Activated CD4-positive, CD25-positive, alpha-beta regulatory T cell treated with anti-CD3 and anti-CD28 coated beads, Interleukin-2, amount 50 U/mL, for 24 hours (primary cell): ENCODE measurements at regions not wholly inside any gene's neighbourhood (a gene's known extent, or its start where the extent isn't known, plus 50 kb on each side); places are given as distances from the start of the nearest gene placed in this dataset.
"Not testable (repeated sequence)": the region's sequence is repeated elsewhere in the genome, so short reads cannot be mapped to it uniquely, and the experiment has no call there.

ENCODE experiments used
- ATAC-seq, 2 donors: fragments of 150-1000 bp; cut with Tn5 transposase; one replicate each; pipeline ENCODE4 v1.10.0; 2021; ENCODE audit warnings: mild to moderate bottlenecking in 1 of 2, moderate library complexity in 1 of 2

- ATAC-seq, result no peak
Measured at GRCh38 chr2:66014450-66014849, 420.5 kb upstream of the MEIS1 start.

GRCh38 chr2:66013456-66013855, 421.5 kb upstream of the MEIS1 start:
- no peak for ATAC-seq

- ATAC-seq, result no peak
Measured at GRCh38 chr2:66003931-66004330, 431.0 kb upstream of the MEIS1 start.

GRCh38 chr2:66001538-66001937, 433.4 kb upstream of the MEIS1 start:
- ATAC-seq, result no peak

GRCh38 chr2:66000901-66001300, 434.0 kb upstream of the MEIS1 start:
- no peak for ATAC-seq

- no peak for ATAC-seq
Measured at GRCh38 chr2:65999796-66000195, 435.1 kb upstream of the MEIS1 start.

- no peak for ATAC-seq
Measured at GRCh38 chr2:65999103-65999502, 435.8 kb upstream of the MEIS1 start.

- no peak for ATAC-seq
Measured at GRCh38 chr2:65997961-65998360, 437.0 kb upstream of the MEIS1 start.

GRCh38 chr2:65992198-65992554, 442.7 kb upstream of the MEIS1 start:
- ATAC-seq, result no peak

- ATAC-seq, result no peak
Measured at GRCh38 chr2:65991381-65992197, 443.3 kb upstream of the MEIS1 start.

GRCh38 chr2:65985986-65986385, 448.9 kb upstream of the MEIS1 start:
- no peak for ATAC-seq

- ATAC-seq, result no peak
Measured at GRCh38 chr2:65980531-65980930, 454.4 kb upstream of the MEIS1 start.

- ATAC-seq, result no peak
Measured at GRCh38 chr2:65979446-65979845, 455.5 kb upstream of the MEIS1 start.

GRCh38 chr2:65974067-65974723, 460.7 kb upstream of the MEIS1 start:
- ATAC-seq, result no peak

GRCh38 chr2:65969161-65969560, 465.8 kb upstream of the MEIS1 start:
- ATAC-seq, result no peak

- not testable (repeated sequence) for ATAC-seq
Measured at GRCh38 chr2:65963303-65963702, 471.6 kb upstream of the MEIS1 start.

- ATAC-seq, result no peak
Measured at GRCh38 chr2:65960953-65961352, 474.0 kb upstream of the MEIS1 start.

GRCh38 chr2:65957886-65958285, 477.0 kb upstream of the MEIS1 start:
- no peak for ATAC-seq

GRCh38 chr2:65957454-65957853, 477.5 kb upstream of the MEIS1 start:
- ATAC-seq, result no peak

- ATAC-seq, result no peak
Measured at GRCh38 chr2:65955259-65955658, 479.7 kb upstream of the MEIS1 start.

- no peak for ATAC-seq
Measured at GRCh38 chr2:65952966-65953761, 481.8 kb upstream of the MEIS1 start.

GRCh38 chr2:65944213-65944612, 490.7 kb upstream of the MEIS1 start:
- ATAC-seq, result no peak

- no peak for ATAC-seq
Measured at GRCh38 chr2:65943099-65943786, 491.7 kb upstream of the MEIS1 start.
